MM.1S (cell line): ENCODE measurements at regions not wholly inside any gene's neighbourhood (a gene's known extent, or its start where the extent isn't known, plus 50 kb on each side); places are given as distances from the start of the nearest gene placed in this dataset.
A peak's percentile ranks its signal among the peaks of the same experiment; 100 is the strongest.

Source experiments
- DNase-seq: peaks from one replicate; pipeline ENCODE4 v3.0.0-alpha.2; 2015
- H2AFZ ChIP-seq: fragments of 300-600 bp; sonication (generic); 2 replicates; pipeline ENCODE4 v1.6.0; 2016; ENCODE audit warnings: antibody characterized with exemption, low read length
- H3F3A ChIP-seq: fragments of 300-600 bp; sonication (generic); 2 replicates; pipeline ENCODE4 v1.6.1; 2016; ENCODE audit warnings: mild to moderate bottlenecking, antibody characterized with exemption, low read length, moderate library complexity, mixed read lengths; ENCODE audit not compliant: insufficient read depth
- H3K27ac ChIP-seq: fragments of 300-600 bp; sonication (generic); 2 replicates; pipeline ENCODE4 v1.5.1; 2016; ENCODE audit warnings: mild to moderate bottlenecking, low read length
- H3K27me3 ChIP-seq: fragments of 300-600 bp; sonication (generic); replicated peaks from 2 replicates; pipeline ENCODE4 v1.6.0; 2016; ENCODE audit warnings: low read length; ENCODE audit not compliant: insufficient read depth
- H3K36me3 ChIP-seq: fragments of 300-600 bp; sonication (generic); replicated peaks from 2 replicates; pipeline ENCODE4 v1.6.1; 2016; ENCODE audit warnings: mild to moderate bottlenecking, low read length, mixed read lengths; ENCODE audit not compliant: insufficient read depth
- H3K4me1 ChIP-seq: fragments of 300-600 bp; sonication (generic); 2 replicates; pipeline ENCODE4 v1.6.1; 2016; ENCODE audit warnings: low read length, mixed read lengths
- H3K4me2 ChIP-seq: fragments of 300-600 bp; sonication (generic); 2 replicates; pipeline ENCODE4 v1.6.0; 2016; ENCODE audit warnings: low read depth, low read length
- H3K4me3 ChIP-seq: fragments of 300-600 bp; sonication (generic); 2 replicates; pipeline ENCODE4 v1.5.1; 2016; ENCODE audit warnings: low read length, mixed read lengths
- H3K79me2 ChIP-seq: fragments of 300-600 bp; sonication (generic); 2 replicates; pipeline ENCODE4 v1.6.1; 2016; ENCODE audit warnings: mixed run types, low read length, mixed read lengths
- H3K9ac ChIP-seq: fragments of 300-600 bp; sonication (generic); 2 replicates; pipeline ENCODE4 v1.6.1; 2016; ENCODE audit warnings: low read length, mixed read lengths
- H3K9me2 ChIP-seq: fragments of 300-600 bp; sonication (generic); replicated peaks from 2 replicates; pipeline ENCODE4 v1.6.1; 2016; ENCODE audit warnings: mild to moderate bottlenecking, low read length, mixed read lengths; ENCODE audit not compliant: insufficient read depth
- H3K9me3 ChIP-seq: fragments of 300-600 bp; sonication (generic); replicated peaks from 2 replicates; pipeline ENCODE4 v1.6.1; 2016; ENCODE audit warnings: mild to moderate bottlenecking, low read length, mixed read lengths; ENCODE audit not compliant: insufficient read depth
- H4K20me1 ChIP-seq: fragments of 300-600 bp; sonication (generic); 2 replicates; pipeline ENCODE4 v1.6.1; 2016; ENCODE audit warnings: mild to moderate bottlenecking, low read length, moderate library complexity, mixed read lengths; ENCODE audit not compliant: insufficient read depth
- CTCF ChIP-seq: fragments of 300-600 bp; sonication (generic); IDR thresholded peaks from 2 replicates; pipeline ENCODE4 v1.5.1; 2016; ENCODE audit warnings: antibody characterized with exemption, low read length, mixed read lengths
- EZH2 ChIP-seq: fragments of 300-600 bp; sonication (generic); optimal IDR thresholded peaks from 2 replicates; pipeline ENCODE3; 2017; ENCODE audit warnings: low read depth, mild to moderate bottlenecking, antibody characterized with exemption, low read length, mixed read lengths
- EZH2phosphoT487 ChIP-seq: fragments of 300-600 bp; sonication (generic); IDR thresholded peaks from 2 replicates; pipeline ENCODE4 v1.6.1; 2018; ENCODE audit warnings: antibody characterized with exemption, low read length

GRCh38 chr2:139078376-139078775, 298.2 kb upstream of the NXPH2 start:
- no peak for TF ChIP-seq CTCF
- no peak for TF ChIP-seq EZH2phosphoT487
- TF ChIP-seq EZH2 = no peak
- H3K9me3 ChIP-seq = no peaks in the 10 kb centered on the region
- no peak for DNase-seq

GRCh38 chr2:139077099-139077737, 297.0 kb upstream of the NXPH2 start:
- H3K79me2 ChIP-seq = no peaks in the 10 kb centered on the region
- no peaks in the 10 kb centered on the region for H3K36me3 ChIP-seq
- H3K9me3 ChIP-seq = no peaks in the 10 kb centered on the region
- H3K4me2 ChIP-seq = no peak overlapping the region
- no peaks in the 10 kb centered on the region for H4K20me1 ChIP-seq
- H3K27ac ChIP-seq = no peak overlapping the region
- no peaks in the 10 kb centered on the region for H3K9me2 ChIP-seq
- no peaks in the 10 kb centered on the region for H3K4me1 ChIP-seq
- no peak overlapping the region for H3K9ac ChIP-seq
- no peaks in the 10 kb centered on the region for H3K27me3 ChIP-seq
- no peaks in the 10 kb centered on the region for H3F3A ChIP-seq
- no peak overlapping the region for H2AFZ ChIP-seq
- H3K4me3 ChIP-seq = no peak overlapping the region
- DNase-seq = no peak
- TF ChIP-seq EZH2 (no peak), CTCF (no peak), EZH2phosphoT487 (no peak)

More at GRCh38 chr2:139078376-139078775, 298.2 kb upstream of the NXPH2 start:
- H3K79me2 ChIP-seq = no peaks in the 10 kb centered on the region
- H2AFZ ChIP-seq = no peak overlapping the region
- H3K9me2 ChIP-seq = no peaks in the 10 kb centered on the region
- no peaks in the 10 kb centered on the region for H3K27me3 ChIP-seq
- H3K36me3 ChIP-seq = no peaks in the 10 kb centered on the region
- no peak overlapping the region for H3K4me2 ChIP-seq
- no peaks in the 10 kb centered on the region for H3F3A ChIP-seq
- H3K9ac ChIP-seq = no peak overlapping the region
- H3K27ac ChIP-seq = no peak overlapping the region
- H4K20me1 ChIP-seq = no peaks in the 10 kb centered on the region
- no peak overlapping the region for H3K4me3 ChIP-seq
- no peaks in the 10 kb centered on the region for H3K4me1 ChIP-seq

GRCh38 chr2:139067874-139068273, 287.7 kb upstream of the NXPH2 start:
- H3F3A ChIP-seq = no peaks in the 10 kb centered on the region
- no peaks in the 10 kb centered on the region for H4K20me1 ChIP-seq
- no peaks in the 10 kb centered on the region for H3K79me2 ChIP-seq
- H3K27me3 ChIP-seq = no peaks in the 10 kb centered on the region
- no peak overlapping the region for H2AFZ ChIP-seq
- H3K9me3 ChIP-seq = no peaks in the 10 kb centered on the region
- no peak for DNase-seq
- H3K36me3 ChIP-seq = no peaks in the 10 kb centered on the region
- no peak overlapping the region for H3K27ac ChIP-seq
- H3K4me1 ChIP-seq = no peaks in the 10 kb centered on the region
- H3K9ac ChIP-seq = no peak overlapping the region
- H3K4me2 ChIP-seq = no peak overlapping the region
- no peaks in the 10 kb centered on the region for H3K9me2 ChIP-seq
- H3K4me3 ChIP-seq = no peak overlapping the region
- TF ChIP-seq EZH2 = no peak

- no peak overlapping the region for H3K9ac ChIP-seq
- no peak overlapping the region for H3K27ac ChIP-seq
- H3F3A ChIP-seq = no peaks in the 10 kb centered on the region
- no peaks in the 10 kb centered on the region for H4K20me1 ChIP-seq
- TF ChIP-seq EZH2 (no peak), CTCF (no peak)
- no peaks in the 10 kb centered on the region for H3K4me1 ChIP-seq
- no peaks in the 10 kb centered on the region for H3K36me3 ChIP-seq
- no peaks in the 10 kb centered on the region for H3K9me2 ChIP-seq
- H3K27me3 ChIP-seq = no peaks in the 10 kb centered on the region
- 0 out of 2 replicates have a peak overlapping the region, but pooled peaks have one; percentile 8 for H3K4me2 ChIP-seq
- DNase-seq = no peak
- no peaks in the 10 kb centered on the region for H3K9me3 ChIP-seq
- no peak overlapping the region for H3K4me3 ChIP-seq
- H2AFZ ChIP-seq = 0 out of 2 replicates have a peak overlapping the region, but pooled peaks have one; percentile 14
- no peaks in the 10 kb centered on the region for H3K79me2 ChIP-seq
These were observed 286.9 kb upstream of the NXPH2 start for GRCh38 chr2:139067072-139067471.
